ENCODE measurements at regions not wholly inside any gene's neighbourhood (a gene's known extent, or its start where the extent isn't known, plus 50 kb on each side); places are given as distances from the start of the nearest gene placed in this dataset.

GRCh38 chr17:52666264-52666663 is 507.8 kb upstream of the CA10 start:
- H3K14ac ChIP-seq (ENCODE audit: low read length in 2 of 2): no peak overlapping the region
- no peaks in the 10 kb centered on the region for H3K4me1 ChIP-seq (ENCODE audit: control insufficient read depth, insufficient read depth, low read depth, low read length)
- no peak overlapping the region for H3K4me2 ChIP-seq (ENCODE audit: low read length, poor library complexity, severe bottlenecking)
- no peak overlapping the region for H4K8ac ChIP-seq (ENCODE audit: low read length)
- no peak overlapping the region for H2BK12ac ChIP-seq (ENCODE audit: low read length in 2 of 2)
- no peak for DNase-seq
- H2BK120ac ChIP-seq (ENCODE audit: low read depth, low read length): no peak overlapping the region
- no peak overlapping the region for H3K23ac ChIP-seq (ENCODE audit: low read length in 2 of 2)
- no peak overlapping the region for H2AFZ ChIP-seq (ENCODE audit: low read depth, low read length)
- no peaks in the 10 kb centered on the region for H3K27me3 ChIP-seq (ENCODE audit: control insufficient read depth in 1 of 2, insufficient read depth in 1 of 2, low read length in 2 of 2)
- no CpG with 5 or more reads among the region's 1 CpG for WGBS
- H3K18ac ChIP-seq (ENCODE audit: low read depth in 1 of 2, low read length in 2 of 2): no peak overlapping the region
- no peak overlapping the region for H2BK5ac ChIP-seq (ENCODE audit: low read depth, low read length, poor library complexity, severe bottlenecking)
- no peak overlapping the region for H2BK15ac ChIP-seq (ENCODE audit: low read depth, poor library complexity, severe bottlenecking)
- H3K79me1 ChIP-seq (replicated peaks; ENCODE audit: low read length, poor library complexity, severe bottlenecking): no peaks in the 10 kb centered on the region
- no peak overlapping the region for H4K91ac ChIP-seq (ENCODE audit: low read length)
- no peak overlapping the region for H3K4ac ChIP-seq (ENCODE audit: low read depth in 1 of 2, low read length in 2 of 2)
- no peaks in the 10 kb centered on the region for H3K36me3 ChIP-seq (ENCODE audit: control insufficient read depth in 1 of 2, insufficient read depth in 2 of 2, low read depth in 1 of 2, low read length in 2 of 2)
- H3K9ac ChIP-seq (ENCODE audit: low read length): no peak overlapping the region
- H3K4me3 ChIP-seq (ENCODE audit: insufficient read depth in 1 of 2, low read depth in 1 of 2, low read length in 2 of 2): no peak overlapping the region
- H2AK5ac ChIP-seq (ENCODE audit: low read length, severe bottlenecking): no peak overlapping the region
- H3K27ac ChIP-seq (ENCODE audit: low read length, poor library complexity, severe bottlenecking): no peak overlapping the region
- peaks cover 5% of the 10 kb centered on the region for H3K9me3 ChIP-seq (ENCODE audit: control insufficient read depth, low read length)

GRCh38 chr17:52660692-52661091 is 502.2 kb upstream of the CA10 start:
- no peak overlapping the region for H2AFZ ChIP-seq (ENCODE audit: low read depth, low read length)
- H3K27ac ChIP-seq (ENCODE audit: low read length, poor library complexity, severe bottlenecking): no peak overlapping the region
- no peaks in the 10 kb centered on the region for H3K79me1 ChIP-seq (replicated peaks; ENCODE audit: low read length, poor library complexity, severe bottlenecking)
- no peak overlapping the region for H4K8ac ChIP-seq (ENCODE audit: low read length)
- no peak overlapping the region for H3K4me3 ChIP-seq (ENCODE audit: insufficient read depth in 1 of 2, low read depth in 1 of 2, low read length in 2 of 2)
- H2AK5ac ChIP-seq (ENCODE audit: low read length, severe bottlenecking): no peak overlapping the region
- no peaks in the 10 kb centered on the region for H3K36me3 ChIP-seq (ENCODE audit: control insufficient read depth in 1 of 2, insufficient read depth in 2 of 2, low read depth in 1 of 2, low read length in 2 of 2)
- no peak overlapping the region for H2BK120ac ChIP-seq (ENCODE audit: low read depth, low read length)
- H3K4me2 ChIP-seq (ENCODE audit: low read length, poor library complexity, severe bottlenecking): no peak overlapping the region
- H3K9ac ChIP-seq (ENCODE audit: low read length): no peak overlapping the region
- no peak overlapping the region for H3K23ac ChIP-seq (ENCODE audit: low read length in 2 of 2)
- H3K27me3 ChIP-seq (ENCODE audit: control insufficient read depth in 1 of 2, insufficient read depth in 1 of 2, low read length in 2 of 2): no peaks in the 10 kb centered on the region
- 95% methylated on average over 2 of the region's 2 CpGs for WGBS
- H3K4ac ChIP-seq (ENCODE audit: low read depth in 1 of 2, low read length in 2 of 2): no peak overlapping the region
- no peak overlapping the region for H2BK15ac ChIP-seq (ENCODE audit: low read depth, poor library complexity, severe bottlenecking)
- H2BK12ac ChIP-seq (ENCODE audit: low read length in 2 of 2): no peak overlapping the region
- H3K4me1 ChIP-seq (ENCODE audit: control insufficient read depth, insufficient read depth, low read depth, low read length): no peaks in the 10 kb centered on the region
- no peak for DNase-seq
- no peak overlapping the region for H3K18ac ChIP-seq (ENCODE audit: low read depth in 1 of 2, low read length in 2 of 2)
- H3K9me3 ChIP-seq (ENCODE audit: control insufficient read depth, low read length): peaks cover 3% of the 10 kb centered on the region
- H4K91ac ChIP-seq (ENCODE audit: low read length): no peak overlapping the region
- H3K14ac ChIP-seq (ENCODE audit: low read length in 2 of 2): no peak overlapping the region
- no peak overlapping the region for H2BK5ac ChIP-seq (ENCODE audit: low read depth, low read length, poor library complexity, severe bottlenecking)

DNA sequence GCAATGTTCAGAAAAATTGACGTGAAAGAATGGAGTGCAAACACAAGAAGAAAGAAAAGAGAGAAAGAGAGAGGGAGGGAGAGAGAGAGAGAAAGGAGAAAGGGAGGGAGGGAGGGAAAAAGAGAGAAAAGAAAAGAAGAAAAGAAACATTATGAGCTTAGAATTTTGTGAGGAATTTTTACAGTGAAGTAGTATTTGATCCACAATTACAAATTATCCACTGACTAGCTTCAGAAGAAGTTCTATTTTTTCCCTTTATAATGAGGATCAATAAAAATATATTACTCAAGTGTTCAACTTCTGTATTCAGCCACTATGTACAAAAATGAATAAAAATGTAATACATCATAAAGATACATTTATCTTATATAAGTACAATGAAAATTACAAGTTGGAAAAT is 494.5 kb upstream of the CA10 start:
- Histone ChIP-seq H3K79me1 (replicated peaks; ENCODE audit: low read length, poor library complexity, severe bottlenecking) (no peaks in the 10 kb centered on the region), H3K4me3 (ENCODE audit: insufficient read depth in 1 of 2, low read depth in 1 of 2, low read length in 2 of 2) (no peak overlapping the region), H3K18ac (ENCODE audit: low read depth in 1 of 2, low read length in 2 of 2) (no peak overlapping the region), H3K4ac (ENCODE audit: low read depth in 1 of 2, low read length in 2 of 2) (no peak overlapping the region), H3K9ac (ENCODE audit: low read length) (no peak overlapping the region), H3K4me1 (ENCODE audit: control insufficient read depth, insufficient read depth, low read depth, low read length) (no peaks in the 10 kb centered on the region), H4K91ac (ENCODE audit: low read length) (no peak overlapping the region), H2AK5ac (ENCODE audit: low read length, severe bottlenecking) (no peak overlapping the region), H3K4me2 (ENCODE audit: low read length, poor library complexity, severe bottlenecking) (no peak overlapping the region), H2BK12ac (ENCODE audit: low read length in 2 of 2) (no peak overlapping the region), H3K27ac (ENCODE audit: low read length, poor library complexity, severe bottlenecking) (no peak overlapping the region), H3K9me3 (ENCODE audit: control insufficient read depth, low read length) (peaks cover 2% of the 10 kb centered on the region), H2BK5ac (ENCODE audit: low read depth, low read length, poor library complexity, severe bottlenecking) (no peak overlapping the region), H4K8ac (ENCODE audit: low read length) (no peak overlapping the region), H2BK120ac (ENCODE audit: low read depth, low read length) (no peak overlapping the region), H3K36me3 (ENCODE audit: control insufficient read depth in 1 of 2, insufficient read depth in 2 of 2, low read depth in 1 of 2, low read length in 2 of 2) (no peaks in the 10 kb centered on the region), H3K14ac (ENCODE audit: low read length in 2 of 2) (no peak overlapping the region), H2AFZ (ENCODE audit: low read depth, low read length) (no peak overlapping the region), H3K23ac (ENCODE audit: low read length in 2 of 2) (no peak overlapping the region), H3K27me3 (ENCODE audit: control insufficient read depth in 1 of 2, insufficient read depth in 1 of 2, low read length in 2 of 2) (no peaks in the 10 kb centered on the region), H2BK15ac (ENCODE audit: low read depth, poor library complexity, severe bottlenecking) (no peak overlapping the region)
- DNase-seq: no peak
- WGBS: 75% methylated on average over 1 of the region's 1 CpG

DNA sequence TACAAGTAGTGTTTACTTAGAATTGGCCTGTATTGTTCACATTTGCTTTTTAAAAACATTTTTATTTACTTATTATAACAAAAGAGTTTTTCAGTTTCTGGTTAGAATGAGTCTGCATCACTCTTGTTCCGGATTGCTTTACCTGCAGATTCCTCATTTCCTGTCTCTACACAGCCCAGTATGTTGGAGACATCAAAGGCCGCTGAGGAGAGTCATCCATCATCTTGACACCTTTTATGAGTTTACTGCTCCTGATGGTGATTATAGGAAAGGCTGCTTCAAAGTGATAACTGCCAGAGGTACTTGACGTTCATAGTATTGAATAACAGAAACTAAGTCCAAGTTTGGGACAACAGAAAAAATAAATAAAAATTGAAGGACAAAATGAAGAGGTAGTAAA is 490.5 kb upstream of the CA10 start:
- Histone ChIP-seq H3K27me3 (ENCODE audit: control insufficient read depth in 1 of 2, insufficient read depth in 1 of 2, low read length in 2 of 2) (no peaks in the 10 kb centered on the region), H2BK15ac (ENCODE audit: low read depth, poor library complexity, severe bottlenecking) (no peak overlapping the region), H4K91ac (ENCODE audit: low read length) (no peak overlapping the region), H3K36me3 (ENCODE audit: control insufficient read depth in 1 of 2, insufficient read depth in 2 of 2, low read depth in 1 of 2, low read length in 2 of 2) (no peaks in the 10 kb centered on the region), H2BK12ac (ENCODE audit: low read length in 2 of 2) (no peak overlapping the region), H3K23ac (ENCODE audit: low read length in 2 of 2) (no peak overlapping the region), H4K8ac (ENCODE audit: low read length) (no peak overlapping the region), H2AK5ac (ENCODE audit: low read length, severe bottlenecking) (no peak overlapping the region), H2BK5ac (ENCODE audit: low read depth, low read length, poor library complexity, severe bottlenecking) (no peak overlapping the region), H3K4me3 (ENCODE audit: insufficient read depth in 1 of 2, low read depth in 1 of 2, low read length in 2 of 2) (no peak overlapping the region), H3K9me3 (ENCODE audit: control insufficient read depth, low read length) (peaks cover 2% of the 10 kb centered on the region), H3K27ac (ENCODE audit: low read length, poor library complexity, severe bottlenecking) (no peak overlapping the region), H2AFZ (ENCODE audit: low read depth, low read length) (no peak overlapping the region), H2BK120ac (ENCODE audit: low read depth, low read length) (no peak overlapping the region), H3K18ac (ENCODE audit: low read depth in 1 of 2, low read length in 2 of 2) (no peak overlapping the region), H3K4ac (ENCODE audit: low read depth in 1 of 2, low read length in 2 of 2) (no peak overlapping the region), H3K14ac (ENCODE audit: low read length in 2 of 2) (no peak overlapping the region), H3K79me1 (replicated peaks; ENCODE audit: low read length, poor library complexity, severe bottlenecking) (no peaks in the 10 kb centered on the region), H3K4me2 (ENCODE audit: low read length, poor library complexity, severe bottlenecking) (no peak overlapping the region), H3K9ac (ENCODE audit: low read length) (no peak overlapping the region), H3K4me1 (ENCODE audit: control insufficient read depth, insufficient read depth, low read depth, low read length) (no peaks in the 10 kb centered on the region)
- WGBS: 15% methylated on average over 3 of the region's 3 CpGs
- DNase-seq: no peak

Data from mesenchymal stem cell (in vitro differentiated cells and primary cell).